HG03520 (cell line): ENCODE measurements at regions not wholly inside any gene's neighbourhood (a gene's known extent, or its start where the extent isn't known, plus 50 kb on each side); places are given as distances from the start of the nearest gene placed in this dataset.
"Not testable (repeated sequence)": the region's sequence is repeated elsewhere in the genome, so short reads cannot be mapped to it uniquely, and the experiment has no call there.

Experiments
- ATAC-seq: cut with Tn5 transposase; IDR thresholded peaks from one replicate; pipeline ENCODE4 v1.9.1; 2021; ENCODE audit warnings: mild to moderate bottlenecking, moderate library complexity; ENCODE audit not compliant: unreplicated experiment

GRCh38 chr19:30267332-30267731, 104.9 kb upstream of the ZNF536 start:
- ATAC-seq: no peak

- no peak for ATAC-seq
Measured at GRCh38 chr19:30268601-30269000, 103.6 kb upstream of the ZNF536 start.

GRCh38 chr19:30269638-30270037, 102.5 kb upstream of the ZNF536 start:
- no peak for ATAC-seq

GRCh38 chr19:30271816-30272215, 100.4 kb upstream of the ZNF536 start:
- no peak for ATAC-seq

GRCh38 chr19:30272554-30272953, 99.6 kb upstream of the ZNF536 start:
- no peak for ATAC-seq

- no peak for ATAC-seq
Measured at GRCh38 chr19:30273184-30273583, 99.0 kb upstream of the ZNF536 start.

GRCh38 chr19:30274987-30275386, 97.2 kb upstream of the ZNF536 start:
- no peak for ATAC-seq

GRCh38 chr19:30276011-30276882, 95.9 kb upstream of the ZNF536 start:
- no peak for ATAC-seq

- ATAC-seq: no peak
Measured at GRCh38 chr19:30276883-30277280, 95.3 kb upstream of the ZNF536 start.

GRCh38 chr19:30277941-30278881, 94.0 kb upstream of the ZNF536 start:
- ATAC-seq: no peak

- no peak for ATAC-seq
Measured at GRCh38 chr19:30278882-30279254, 93.3 kb upstream of the ZNF536 start.

GRCh38 chr19:30280018-30280417, 92.2 kb upstream of the ZNF536 start:
- ATAC-seq: no peak

GRCh38 chr19:30281906-30282305, 90.3 kb upstream of the ZNF536 start:
- ATAC-seq: no peak

- ATAC-seq: no peak
Measured at GRCh38 chr19:30283556-30283955, 88.6 kb upstream of the ZNF536 start.

- no peak for ATAC-seq
Measured at GRCh38 chr19:30284209-30284608, 88.0 kb upstream of the ZNF536 start.

- no peak for ATAC-seq
Measured at GRCh38 chr19:30284885-30285284, 87.3 kb upstream of the ZNF536 start.

- no peak for ATAC-seq
Measured at GRCh38 chr19:30286378-30286777, 85.8 kb upstream of the ZNF536 start.

- no peak for ATAC-seq
Measured at GRCh38 chr19:30287259-30287658, 84.9 kb upstream of the ZNF536 start.

- no peak for ATAC-seq
Measured at GRCh38 chr19:30287973-30288372, 84.2 kb upstream of the ZNF536 start.

GRCh38 chr19:30288911-30289310, 83.3 kb upstream of the ZNF536 start:
- ATAC-seq: no peak

GRCh38 chr19:30289336-30289735, 82.8 kb upstream of the ZNF536 start:
- no peak for ATAC-seq

GRCh38 chr19:30290805-30291204, 81.4 kb upstream of the ZNF536 start:
- ATAC-seq: not testable (repeated sequence)
